Sigmoid colon (tissue), 6 donors: ENCODE measurements at regions not wholly inside any gene's neighbourhood (a gene's known extent, or its start where the extent isn't known, plus 50 kb on each side); places are given as distances from the start of the nearest gene placed in this dataset.

Source experiments
- DNase-seq: peaks from one replicate; pipeline ENCODE4 v3.0.0-alpha.2; 2019
- H3K27ac ChIP-seq, 4 donors: fragments of 200-600 bp; sonication (generic); one replicate each; pipeline ENCODE4 v1.5.1; 2016 to 2019; ENCODE audit warnings: mild to moderate bottlenecking in 1 of 4
- H3K27me3 ChIP-seq, 3 donors: fragments of 200-600 bp; sonication (generic); one replicate each; pipeline ENCODE4 v1.5.1; 2019; ENCODE audit warnings: mild to moderate bottlenecking in 1 of 3
- H3K36me3 ChIP-seq, 4 donors: fragments of 200-600 bp; sonication (generic); one replicate each; pipeline ENCODE4 v1.5.1; 2016 to 2019
- H3K4me1 ChIP-seq, 4 donors: fragments of 200-600 bp; sonication (generic); one replicate each; pipeline ENCODE4 v1.5.1; 2017 to 2019
- H3K4me3 ChIP-seq, 4 donors: fragments of 200-600 bp; sonication (generic); one replicate each; pipeline ENCODE4 v1.5.1; 2017 to 2019; ENCODE audit warnings: mild to moderate bottlenecking in 2 of 4, moderate library complexity in 1 of 4
- H3K9me3 ChIP-seq, 4 donors: fragments of 200-600 bp in 3 of 4; sonication (generic) in 3 of 4; one replicate each; pipeline versions ENCODE4 v1.5.1 to v1.6.1; 2013 to 2019
- CTCF ChIP-seq, 4 experiments: fragments of 450-650 bp in 3 of 4; fragments of 200-600 bp in 1 of 4; IDR thresholded peaks; one replicate each; pipeline ENCODE4 v1.5.1; 2016 to 2019; ENCODE audit warnings: antibody characterized with exemption in 4 of 4, mild to moderate bottlenecking in 3 of 4, moderate library complexity in 2 of 4
- EP300 ChIP-seq, 4 donors: sonication (generic); formaldehyde crosslinking; IDR thresholded peaks; one replicate each; pipeline ENCODE4 v1.6.1; 2017; ENCODE audit warnings: antibody characterized with exemption in 4 of 4
- POLR2A ChIP-seq, 2 donors: fragments of 450-650 bp; IDR thresholded peaks; one replicate each; pipeline ENCODE4 v1.6.1; 2016; ENCODE audit warnings: antibody characterized with exemption in 2 of 2, mild to moderate bottlenecking in 2 of 2, moderate library complexity in 2 of 2
- POLR2AphosphoS5 ChIP-seq, 4 donors: sonication (generic); formaldehyde crosslinking; IDR thresholded peaks; one replicate each; pipeline ENCODE4 v1.6.1; 2017; ENCODE audit warnings: antibody characterized with exemption in 4 of 4
- WGBS, 2 donors: extraction: QIAGEN DNeasy Blood & Tissue Kit; methylation state at CpG; one replicate each; pipeline ENCODE4 v1.1.7; 2013; 5-methylcytosine and 5-hydroxymethylcytosine counted together
- intact Hi-C: fragments of 100-400 bp; cut with DNase I; formaldehyde crosslinking; loops from one replicate; pipeline ENCODE4 v1.15.1; 2023
- donor health status: healthy with polysubstance abuse.
- donor health status: healthy.

- no peak for DNase-seq
- TF ChIP-seq EP300 (IDR thresholded peaks at IDR 0.05) (no peak), CTCF (IDR thresholded peaks at IDR 0.05) (no peak), POLR2A (IDR thresholded peaks at IDR 0.05) (no peak), POLR2AphosphoS5 (IDR thresholded peaks at IDR 0.05) (no peak)
- no peak overlapping the region for H3K4me3 ChIP-seq
- no peak overlapping the region for H3K27ac ChIP-seq
- H3K4me1 ChIP-seq: no peaks in the 10 kb centered on the region
- no peaks in the 10 kb centered on the region for H3K36me3 ChIP-seq
- H3K27me3 ChIP-seq: no peaks in the 10 kb centered on the region
- no peaks in the 10 kb centered on the region for H3K9me3 ChIP-seq
- intact Hi-C loops: no loop called here
- 85 to 91% methylated on average over 3 of the region's 3 CpGs for WGBS, 2 donors
Measured at GRCh38 chr1:87673748-87674147, 345.1 kb downstream of the LMO4 start.

- Histone ChIP-seq H3K27me3 (no peaks in the 10 kb centered on the region), H3K4me3 (no peak overlapping the region), H3K36me3 (no peaks in the 10 kb centered on the region), H3K27ac (no peak overlapping the region), H3K4me1 (no peaks in the 10 kb centered on the region), H3K9me3 (peaks cover 0 to 3% (median 0%) of the 10 kb centered on the region in 4 donors)
- intact Hi-C loops: no loop called here
- no peak for DNase-seq
- 94 to 96% methylated on average over 5 of the region's 5 CpGs for WGBS, 2 donors
- TF ChIP-seq CTCF (IDR thresholded peaks at IDR 0.05): no peak
- no peak for TF ChIP-seq EP300 (IDR thresholded peaks at IDR 0.05)
- TF ChIP-seq POLR2A (IDR thresholded peaks at IDR 0.05): no peak
- no peak for TF ChIP-seq POLR2AphosphoS5 (IDR thresholded peaks at IDR 0.05)
Measured at GRCh38 chr1:87674791-87675190, 346.1 kb downstream of the LMO4 start.

DNA sequence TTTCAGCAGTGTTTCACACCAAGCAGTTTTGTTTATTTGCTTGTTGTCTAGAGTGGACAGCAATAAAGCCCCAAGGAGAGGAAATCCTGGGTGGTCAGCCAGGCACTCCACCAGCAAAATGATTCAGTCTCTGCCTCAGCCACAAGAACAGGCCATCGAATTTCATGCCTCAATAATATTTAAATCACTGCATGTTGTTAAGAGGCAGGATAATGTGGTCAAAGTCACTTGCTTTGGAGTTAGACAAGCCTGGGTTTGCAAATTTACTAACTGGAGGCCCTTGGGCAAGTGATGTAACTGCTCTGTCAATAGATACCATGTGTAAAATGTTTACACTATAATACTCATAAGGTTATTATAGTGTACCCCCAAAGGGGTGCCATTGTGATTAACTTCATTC lies 349.6 kb downstream of the LMO4 start:
- H3K27ac ChIP-seq: no peak overlapping the region
- TF ChIP-seq EP300 (IDR thresholded peaks at IDR 0.05) (no peak), POLR2AphosphoS5 (IDR thresholded peaks at IDR 0.05) (no peak), POLR2A (IDR thresholded peaks at IDR 0.05) (no peak), CTCF (IDR thresholded peaks at IDR 0.05) (no peak)
- no peak overlapping the region for H3K4me3 ChIP-seq
- no peaks in the 10 kb centered on the region for H3K36me3 ChIP-seq
- intact Hi-C loops: no loop called here
- H3K4me1 ChIP-seq: no peaks in the 10 kb centered on the region
- DNase-seq: no peak
- no peaks in the 10 kb centered on the region for H3K27me3 ChIP-seq
- H3K9me3 ChIP-seq: peaks cover 0 to 3% (median 0%) of the 10 kb centered on the region in 4 donors
- 40 to 50% methylated on average over 1 of the region's 1 CpG for WGBS, 2 donors

- no peak for TF ChIP-seq POLR2A (IDR thresholded peaks at IDR 0.05)
- no peak for TF ChIP-seq CTCF (IDR thresholded peaks at IDR 0.05)
- no peak for TF ChIP-seq EP300 (IDR thresholded peaks at IDR 0.05)
- no peak for TF ChIP-seq POLR2AphosphoS5 (IDR thresholded peaks at IDR 0.05)
- no peak for DNase-seq
- WGBS, 2 donors: 94 to 95% methylated on average over 8 of the region's 8 CpGs
- H3K27ac ChIP-seq: no peak overlapping the region
- peaks cover 0 to 3% (median 0%) of the 10 kb centered on the region in 4 donors for H3K9me3 ChIP-seq
- intact Hi-C loops: loop anchor here (10.0 kb wide), 1 partner anchor 382 kb away; no protein-coding TSS in a partner anchor
- no peaks in the 10 kb centered on the region for H3K27me3 ChIP-seq
- peaks cover 0 to 35% (median 30%) of the 10 kb centered on the region in 4 donors for H3K4me1 ChIP-seq
- no peaks in the 10 kb centered on the region for H3K36me3 ChIP-seq
- no peak overlapping the region for H3K4me3 ChIP-seq
Measured at GRCh38 chr1:87682565-87682964, 353.9 kb downstream of the LMO4 start.
